GM18508 (cell line): ENCODE measurements at regions not wholly inside any gene's neighbourhood (a gene's known extent, or its start where the extent isn't known, plus 50 kb on each side); places are given as distances from the start of the nearest gene placed in this dataset.

Experiments
- ATAC-seq: cut with Tn5 transposase; IDR thresholded peaks from one replicate; pipeline ENCODE4 v1.9.1; 2021; ENCODE audit warnings: moderate number of reproducible peaks; ENCODE audit not compliant: insufficient read depth, unreplicated experiment

GRCh38 chr3:181851063-181851462 lies 139.3 kb downstream of the SOX2 start:
- no peak for ATAC-seq

- no peak for ATAC-seq
Observed at GRCh38 chr3:181855825-181856224, 144.1 kb downstream of the SOX2 start.

DNA sequence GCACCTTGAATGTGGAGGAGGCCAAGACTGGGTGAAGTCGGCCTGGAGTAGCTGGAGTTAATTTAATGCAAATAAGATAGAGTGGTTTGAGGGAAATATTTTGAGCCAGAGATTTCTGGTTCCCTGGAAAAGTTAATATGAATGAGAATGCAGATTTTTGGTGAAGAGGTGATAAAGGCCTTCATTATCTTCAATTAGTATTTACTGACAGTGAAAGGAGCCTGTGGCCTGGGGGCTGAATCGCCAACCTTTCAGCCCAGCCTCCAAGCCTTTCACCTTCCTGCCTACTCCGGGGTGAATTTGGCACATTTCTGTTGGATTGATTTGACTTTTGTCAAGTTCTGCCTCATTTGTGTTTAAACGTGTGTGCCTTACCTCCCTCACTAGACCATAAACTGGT lies 147.8 kb downstream of the SOX2 start:
- ATAC-seq: no peak

GRCh38 chr3:181860235-181860634 lies 148.5 kb downstream of the SOX2 start:
- ATAC-seq: no peak

GRCh38 chr3:181862502-181862901 lies 150.8 kb downstream of the SOX2 start:
- no peak for ATAC-seq

DNA sequence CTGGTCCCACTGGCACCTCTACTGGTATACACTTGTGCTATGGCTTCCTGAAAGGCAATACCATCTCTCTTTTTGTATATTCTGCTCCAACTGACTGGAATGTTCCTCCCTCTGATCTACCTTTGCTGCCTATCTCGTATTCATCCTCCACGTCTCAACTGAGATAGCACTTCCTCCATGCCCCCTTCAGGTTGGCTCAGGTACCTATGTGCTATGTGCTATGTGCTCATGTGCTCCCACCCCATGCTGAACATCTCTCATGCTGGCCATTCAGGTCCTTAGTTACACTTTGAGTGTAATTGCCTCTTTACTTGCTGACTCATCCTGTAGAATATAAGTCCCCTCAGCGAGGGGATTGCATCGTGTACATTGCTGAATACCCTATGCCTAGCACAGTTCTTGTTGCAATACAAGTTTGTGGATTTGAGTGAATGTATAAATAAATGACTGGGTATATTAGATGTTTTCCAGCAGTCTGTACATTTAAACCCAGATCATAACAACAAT lies 156.9 kb downstream of the SOX2 start:
- no peak for ATAC-seq

DNA sequence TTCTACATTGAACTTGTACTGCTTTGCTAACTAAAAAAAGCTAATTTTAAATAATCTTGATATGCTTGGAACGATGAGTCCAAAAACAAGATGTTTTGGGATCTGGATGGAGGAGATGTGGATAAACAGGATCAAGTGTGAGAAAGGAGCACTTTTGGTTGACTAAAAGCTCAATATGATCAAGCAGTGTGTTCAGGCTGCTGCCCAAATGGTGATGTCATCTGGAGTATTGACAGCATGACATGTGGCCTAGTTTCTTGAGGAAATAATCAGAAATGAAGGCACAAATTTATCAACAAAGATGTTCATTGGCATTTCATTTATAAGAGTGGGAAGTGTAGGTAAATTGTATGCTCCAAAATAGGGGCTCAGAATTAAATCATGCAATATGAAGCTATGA lies 161.2 kb downstream of the SOX2 start:
- ATAC-seq: no peak

- no peak for ATAC-seq
Observed at GRCh38 chr3:181879926-181880325, 168.2 kb downstream of the SOX2 start.

- ATAC-seq: no peak
Observed at GRCh38 chr3:181880331-181880730, 168.6 kb downstream of the SOX2 start.

DNA sequence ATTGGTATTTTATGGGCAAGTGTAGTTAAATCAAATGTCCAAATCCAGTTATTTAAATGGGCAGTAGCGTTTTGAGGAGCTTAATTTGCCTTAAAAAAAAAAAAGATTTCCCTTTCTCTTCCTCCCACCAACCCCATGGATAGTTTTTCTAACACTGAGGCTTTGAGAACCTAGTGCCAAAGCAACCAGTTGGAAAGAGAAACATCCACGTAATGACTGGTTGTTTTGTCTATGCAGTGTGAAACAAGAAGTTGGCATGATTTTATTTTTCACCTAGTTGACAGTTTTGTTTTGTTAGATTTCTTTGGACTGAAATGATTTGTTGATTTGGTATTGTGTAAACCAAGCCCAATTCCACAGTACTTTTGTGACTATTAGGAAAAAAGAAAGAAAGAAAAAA lies 170.0 kb downstream of the SOX2 start:
- no peak for ATAC-seq

DNA sequence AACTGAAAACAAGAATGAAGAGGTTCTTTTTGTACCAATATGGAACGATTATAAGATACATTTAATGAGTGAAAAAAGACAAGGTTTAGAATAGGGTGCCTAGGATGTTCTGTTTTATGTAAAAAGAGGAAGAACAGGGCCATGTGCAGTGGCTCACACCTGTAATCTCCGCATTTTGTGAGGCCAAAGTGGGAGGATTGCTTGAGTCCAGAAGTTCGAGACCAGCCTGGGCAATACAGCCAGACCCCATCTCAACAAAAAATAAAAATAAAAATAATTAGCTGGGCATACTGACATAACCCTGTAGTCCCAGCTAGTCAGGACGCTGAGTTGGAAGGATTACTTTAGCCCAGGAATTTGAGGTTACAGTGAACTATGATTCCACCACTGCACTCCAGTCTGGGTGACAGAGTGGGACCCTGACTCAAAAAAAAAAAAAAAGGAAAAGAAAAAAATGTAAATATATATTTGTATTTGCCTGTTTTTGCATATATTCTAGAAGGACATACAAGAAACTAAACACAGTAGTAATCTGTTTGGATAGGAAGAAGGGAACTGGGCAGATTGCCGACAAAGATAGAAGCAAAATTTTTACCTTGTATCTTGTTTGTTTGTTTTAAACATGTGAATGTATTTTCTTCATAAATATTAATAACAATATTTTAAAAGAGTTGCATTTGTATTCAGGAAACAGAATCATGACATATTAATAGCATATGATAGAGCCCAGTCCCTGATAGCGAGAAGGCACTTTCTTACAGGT lies 174.3 kb downstream of the SOX2 start:
- ATAC-seq: no peak

GRCh38 chr3:181886676-181887075 lies 175.0 kb downstream of the SOX2 start:
- ATAC-seq: no peak

GRCh38 chr3:181887685-181888084 lies 176.0 kb downstream of the SOX2 start:
- no peak for ATAC-seq

DNA sequence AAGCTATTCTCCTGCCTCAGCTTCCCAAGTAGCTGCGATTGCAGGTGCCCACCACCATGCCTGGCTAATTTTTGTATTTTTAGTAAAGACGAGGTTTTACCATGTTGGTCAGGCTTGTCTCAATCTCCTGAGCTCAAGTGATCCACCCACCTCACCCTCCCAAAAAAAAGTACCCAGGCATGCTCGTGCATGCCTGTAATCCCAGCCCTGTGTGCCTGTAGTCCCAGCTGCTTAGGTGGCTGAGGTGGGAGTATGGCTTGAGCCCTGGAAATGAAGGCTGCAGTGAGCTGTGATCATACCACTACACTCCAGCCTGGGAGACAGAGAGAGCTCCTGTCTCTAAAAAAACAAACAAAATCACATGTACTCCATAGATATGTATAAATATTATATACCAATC lies 176.5 kb downstream of the SOX2 start:
- ATAC-seq: no peak

- no peak for ATAC-seq
Observed at GRCh38 chr3:181892848-181893247, 181.1 kb downstream of the SOX2 start.

- no peak for ATAC-seq
Observed at GRCh38 chr3:181896605-181897004, 184.9 kb downstream of the SOX2 start.

GRCh38 chr3:181899702-181900101 lies 188.0 kb downstream of the SOX2 start:
- no peak for ATAC-seq

GRCh38 chr3:181901626-181902025 lies 189.9 kb downstream of the SOX2 start:
- no peak for ATAC-seq

- ATAC-seq: no peak
Observed at GRCh38 chr3:181906338-181906737, 194.6 kb downstream of the SOX2 start.

DNA sequence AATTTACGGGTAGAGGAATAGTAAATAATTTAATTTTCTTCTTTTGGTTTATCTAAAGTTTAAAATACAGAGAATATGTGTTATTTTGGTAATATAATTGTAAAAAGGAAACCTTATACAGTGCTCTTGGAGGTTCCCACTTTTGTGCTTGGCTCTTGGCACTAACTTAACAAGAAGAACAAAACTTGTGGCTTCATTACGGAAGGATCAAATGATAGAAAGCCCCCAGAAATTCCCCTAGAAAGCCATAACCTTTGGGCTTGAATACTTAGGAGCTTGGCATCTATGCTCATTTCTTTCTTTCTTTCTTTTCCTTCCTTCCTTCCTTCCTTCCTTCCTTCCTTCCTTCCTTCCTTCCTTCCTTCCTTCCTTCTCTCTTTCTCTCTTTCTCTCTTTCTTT lies 197.5 kb downstream of the SOX2 start:
- no peak for ATAC-seq

DNA sequence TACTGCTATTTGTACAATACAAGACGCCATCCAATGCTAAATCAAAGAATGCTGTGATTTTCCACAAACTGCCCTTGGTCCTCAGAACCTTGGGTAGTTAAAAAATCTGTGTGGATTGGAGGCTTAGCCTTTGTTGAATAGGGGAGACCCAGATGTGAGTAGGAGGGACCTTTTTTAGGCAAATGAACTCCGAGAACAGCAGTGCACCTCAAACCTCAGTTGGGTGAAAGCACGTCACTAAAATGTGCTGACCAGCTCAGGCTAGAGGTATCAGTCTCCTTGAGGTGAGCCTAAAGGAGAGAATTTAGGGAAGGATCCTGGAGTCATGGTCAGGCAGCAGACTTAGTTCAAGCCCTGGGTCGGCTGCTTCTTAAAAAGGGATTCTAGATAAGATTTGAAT lies 200.7 kb downstream of the SOX2 start:
- ATAC-seq: no peak

DNA sequence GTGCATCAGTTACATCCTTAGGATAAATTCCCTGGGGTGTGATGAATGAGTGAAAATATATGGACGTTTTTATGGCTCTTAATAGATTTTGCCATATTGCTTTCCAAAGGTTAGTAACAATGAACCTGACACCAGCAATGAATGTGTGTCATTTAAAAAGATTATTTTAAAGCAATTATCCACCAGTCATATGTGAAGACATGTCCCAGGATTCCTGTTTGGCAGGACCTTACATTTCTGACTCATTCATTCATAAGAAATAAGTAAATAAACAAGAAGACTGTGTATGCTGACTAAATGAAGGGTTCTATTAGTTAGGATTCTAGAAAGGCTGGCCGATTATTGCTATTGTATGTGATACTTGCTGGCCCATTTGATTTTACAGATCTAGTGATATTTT lies 201.5 kb downstream of the SOX2 start:
- ATAC-seq: no peak
